ENCODE measurements at regions not wholly inside any gene's neighbourhood (a gene's known extent, or its start where the extent isn't known, plus 50 kb on each side); places are given as distances from the start of the nearest gene placed in this dataset.
A peak's percentile ranks its signal among the peaks of the same experiment; 100 is the strongest.

GRCh38 chr12:40431169-40431568, 206.4 kb downstream of the LRRK2 start:
- no peak for TF ChIP-seq CTCF (conservative IDR thresholded peaks at IDR 0.05; ENCODE audit: low read depth)
- no peak overlapping the region for H3K27ac ChIP-seq
- POLR2A ChIA-PET (ENCODE audit: low non-redundant PET), result no interaction called here
- CTCF ChIA-PET, result interaction anchor here (0.7 kb wide), 1 partner anchor 9 kb away, joined by 6 read pairs; no protein-coding TSS in a partner anchor
- no peak for DNase-seq (ENCODE audit: low spot score)

GRCh38 chr12:40435251-40435650, 210.5 kb downstream of the LRRK2 start:
- H3K27ac ChIP-seq, result no peak overlapping the region
- POLR2A ChIA-PET (ENCODE audit: low non-redundant PET), result no interaction called here
- DNase-seq (ENCODE audit: low spot score), result no peak
- TF ChIP-seq CTCF (conservative IDR thresholded peaks at IDR 0.05; ENCODE audit: low read depth), result no peak
- CTCF ChIA-PET, result interaction anchor here (1.7 kb wide), 1 partner anchor 11 kb away, joined by 7 read pairs; no protein-coding TSS in a partner anchor

- TF ChIP-seq CTCF (conservative IDR thresholded peaks at IDR 0.05; ENCODE audit: low read depth), result no peak
- ChIA-PET CTCF (interaction anchor here (1.7 kb wide), 1 partner anchor 10 kb away, joined by 7 read pairs; no protein-coding TSS in a partner anchor), POLR2A (ENCODE audit: low non-redundant PET) (no interaction called here)
- no peak for DNase-seq (ENCODE audit: low spot score)
- no peak overlapping the region for H3K27ac ChIP-seq
Observed at GRCh38 chr12:40435951-40436350, 211.2 kb downstream of the LRRK2 start.

GRCh38 chr12:40436564-40436963, 211.8 kb downstream of the LRRK2 start:
- TF ChIP-seq CTCF (conservative IDR thresholded peaks at IDR 0.05; ENCODE audit: low read depth), result no peak
- ChIA-PET POLR2A (ENCODE audit: low non-redundant PET) (no interaction called here), CTCF (no interaction called here)
- no peak overlapping the region for H3K27ac ChIP-seq
- no peak for DNase-seq (ENCODE audit: low spot score)

- DNase-seq (ENCODE audit: low spot score), result peak; percentile 6
- ChIA-PET POLR2A (ENCODE audit: low non-redundant PET) (no interaction called here), CTCF (no interaction called here)
- no peak for TF ChIP-seq CTCF (conservative IDR thresholded peaks at IDR 0.05; ENCODE audit: low read depth)
- no peak overlapping the region for H3K27ac ChIP-seq
Observed at GRCh38 chr12:40439771-40440492, 215.1 kb downstream of the LRRK2 start.

GRCh38 chr12:40444174-40444573, 219.4 kb downstream of the LRRK2 start:
- POLR2A ChIA-PET (ENCODE audit: low non-redundant PET), result no interaction called here
- no peak overlapping the region for H3K27ac ChIP-seq
- no peak for DNase-seq (ENCODE audit: low spot score)
- TF ChIP-seq CTCF (conservative IDR thresholded peaks at IDR 0.05; ENCODE audit: low read depth), result no peak
- CTCF ChIA-PET, result no interaction called here

All from RWPE1 (cell line).